GM21381 (cell line): ENCODE measurements at regions not wholly inside any gene's neighbourhood (a gene's known extent, or its start where the extent isn't known, plus 50 kb on each side); places are given as distances from the start of the nearest gene placed in this dataset.
A peak's percentile ranks its signal among the peaks of the same experiment; 100 is the strongest.
"Not testable (repeated sequence)": the region's sequence is repeated elsewhere in the genome, so short reads cannot be mapped to it uniquely, and the experiment has no call there.

Experiments used
- ATAC-seq: cut with Tn5 transposase; IDR thresholded peaks from one replicate; pipeline ENCODE4 v1.9.1; 2021; ENCODE audit warnings: mild to moderate bottlenecking, moderate library complexity; ENCODE audit not compliant: unreplicated experiment

DNA sequence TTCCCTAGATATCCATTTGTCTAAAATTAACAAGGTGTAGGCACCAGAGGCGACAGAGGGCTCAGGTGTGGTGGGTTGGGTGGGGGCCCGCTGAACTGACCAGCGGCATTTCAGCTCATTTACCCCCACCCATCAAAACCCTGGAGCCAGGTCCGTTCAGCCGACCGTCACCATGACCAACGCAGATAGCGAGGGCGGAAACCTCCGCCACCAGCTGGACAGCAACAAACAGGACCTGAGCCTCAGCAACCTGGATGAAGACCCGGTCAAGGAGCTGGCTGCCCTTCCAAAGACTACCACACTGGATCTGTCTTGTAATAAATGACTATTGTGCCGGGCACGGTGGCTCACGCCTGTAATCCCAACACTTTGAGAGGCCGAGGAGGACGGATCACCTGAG is 120.8 kb upstream of the LGSN start:
- no peak for ATAC-seq

DNA sequence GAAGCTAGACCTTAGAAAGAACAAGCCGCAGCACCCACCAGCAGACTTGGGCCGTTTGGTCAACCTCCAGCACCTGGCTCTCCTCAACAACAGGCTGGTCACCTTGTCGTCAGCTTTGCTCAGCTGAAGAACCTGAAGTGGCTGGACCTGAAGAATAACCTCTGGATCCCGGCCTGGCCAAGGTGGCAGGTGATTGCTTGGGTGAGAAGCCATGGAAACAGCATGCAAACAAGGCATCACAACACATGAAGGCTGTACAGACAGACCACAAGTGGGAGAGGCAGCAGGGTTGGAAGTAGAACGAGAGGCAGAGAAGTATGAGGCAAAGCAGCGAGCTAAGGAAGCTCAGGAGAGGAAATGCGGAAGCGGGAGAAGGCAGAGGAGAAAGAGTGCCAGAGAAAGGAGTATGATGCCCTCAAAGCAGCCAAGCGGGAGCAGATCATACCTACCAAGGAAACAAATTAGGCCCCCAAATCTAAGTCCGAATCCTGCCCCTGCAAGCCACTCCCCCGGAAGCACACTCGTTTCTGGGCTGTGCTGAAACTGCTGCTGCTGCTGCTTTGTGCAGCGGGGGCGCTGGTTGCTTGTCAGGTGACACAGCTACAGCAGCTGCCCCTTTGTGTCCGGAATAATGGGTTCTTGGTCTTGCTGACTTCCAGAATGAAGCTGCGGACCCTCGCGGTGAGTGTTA is 121.6 kb upstream of the LGSN start:
- no peak for ATAC-seq

DNA sequence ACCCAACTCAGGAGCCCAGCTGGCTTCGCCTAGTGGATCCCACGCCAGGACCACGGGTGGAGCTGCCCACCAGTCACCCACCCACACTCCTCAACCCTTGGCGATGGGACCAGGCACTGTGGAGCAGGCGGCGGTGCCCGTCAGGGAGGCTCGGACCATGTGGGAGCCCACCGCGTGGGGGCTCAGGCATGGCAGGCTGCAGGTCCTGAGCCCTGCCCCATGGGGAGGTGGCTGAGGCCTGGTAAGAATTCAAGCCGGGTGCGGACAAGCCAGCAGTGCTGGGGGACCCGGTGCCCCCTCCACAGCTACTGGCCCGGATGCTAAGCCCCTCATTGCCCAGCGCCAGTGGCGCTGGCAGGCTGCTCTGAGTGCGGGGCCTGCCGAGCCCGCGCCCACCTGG is 123.1 kb upstream of the LGSN start:
- ATAC-seq = no peak

DNA sequence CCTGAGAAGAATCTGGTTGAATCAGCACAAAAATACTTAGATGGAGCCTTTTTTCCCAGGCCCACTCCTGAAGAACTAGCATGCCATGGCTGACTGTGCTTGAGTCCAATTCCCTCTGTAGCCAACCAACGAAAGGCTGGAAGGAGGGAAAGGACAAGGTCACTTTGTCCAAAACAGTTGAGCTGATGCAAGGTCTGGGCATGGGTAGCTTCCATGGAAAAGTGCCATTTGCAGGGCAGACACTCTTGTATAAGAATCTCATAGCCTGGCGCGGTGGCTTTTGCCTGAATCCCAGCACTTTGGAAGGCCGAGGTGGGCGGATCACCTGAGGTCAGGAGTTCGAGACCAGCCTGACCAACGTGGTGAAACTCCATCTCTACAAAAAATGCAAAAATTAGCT is 125.0 kb upstream of the LGSN start:
- no peak for ATAC-seq

DNA sequence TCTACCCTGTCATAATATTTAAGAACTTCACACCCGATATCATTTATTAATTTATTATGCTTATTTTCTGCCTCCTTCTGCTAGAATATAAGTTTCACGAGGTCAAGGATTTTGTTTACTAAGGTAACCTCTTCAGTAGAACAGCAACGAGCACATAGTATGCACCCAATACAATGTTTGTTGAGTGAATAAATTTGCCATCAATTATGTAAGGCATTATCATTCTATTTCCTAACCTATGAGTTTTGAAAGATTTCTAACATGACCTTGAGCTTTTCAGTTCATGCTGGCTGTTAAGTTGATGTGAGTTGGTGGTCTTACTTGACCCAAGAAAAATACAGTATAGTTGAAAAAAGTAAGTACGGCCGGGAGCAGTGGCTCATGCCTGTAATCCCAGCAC is 125.9 kb upstream of the LOC128125822 start:
- ATAC-seq = no peak

DNA sequence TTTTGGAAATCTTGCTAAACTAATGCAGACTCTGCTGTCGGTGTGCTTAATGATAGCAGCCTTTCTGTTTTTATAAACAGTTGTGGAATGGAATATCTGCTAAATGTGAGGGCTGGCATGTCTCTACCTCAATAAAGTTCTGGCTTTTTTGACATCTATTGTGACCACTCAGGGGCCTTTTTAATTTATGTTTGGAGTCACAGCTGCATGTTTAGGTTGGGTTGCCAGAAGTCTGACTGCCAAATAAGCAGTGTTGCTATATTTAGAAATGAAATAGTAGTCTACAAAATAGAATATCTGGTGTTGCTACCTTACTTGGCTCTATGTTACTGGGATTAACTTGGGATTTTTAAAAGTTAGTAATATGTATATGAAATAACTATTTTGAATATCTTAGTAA is 125.1 kb upstream of the LOC128125822 start:
- no peak for ATAC-seq

DNA sequence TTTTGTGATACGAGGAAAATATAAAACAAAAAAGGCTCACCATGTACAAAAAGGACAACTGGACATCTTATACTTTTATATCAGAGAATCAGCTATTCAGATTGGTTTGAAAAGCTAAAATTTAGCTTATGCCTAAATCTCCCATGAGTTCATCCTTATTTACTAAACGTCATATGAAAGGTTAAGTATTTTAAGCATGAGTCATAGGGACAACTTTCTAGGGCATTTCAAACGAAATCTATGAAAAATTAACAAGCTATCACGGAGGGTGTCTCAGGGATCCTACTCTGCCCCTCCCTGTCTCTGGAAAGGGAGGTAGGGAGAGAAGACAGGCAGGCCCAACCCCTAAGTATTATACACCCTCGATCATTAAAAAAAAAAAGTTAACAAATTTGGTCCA is 124.1 kb upstream of the LOC128125822 start:
- ATAC-seq = no peak

DNA sequence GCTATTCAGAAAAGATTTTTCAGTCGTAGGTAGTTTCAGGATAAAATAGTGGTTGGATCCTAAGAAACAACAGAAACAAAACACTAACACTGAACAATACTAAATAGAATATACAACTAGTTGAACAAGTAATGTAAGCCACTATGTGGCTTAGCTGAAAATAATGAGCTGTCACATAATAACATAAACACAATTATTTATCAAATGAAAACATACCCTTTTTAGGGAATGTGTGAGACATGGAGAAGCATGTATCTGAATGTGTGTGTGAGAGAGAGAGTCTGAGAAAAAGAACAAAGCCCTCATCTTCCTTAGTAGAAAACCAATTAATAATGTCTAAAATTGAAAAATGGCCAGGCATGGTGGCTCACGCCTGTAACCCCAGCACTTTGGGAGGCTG is 122.6 kb upstream of the LOC128125822 start:
- ATAC-seq = no peak

DNA sequence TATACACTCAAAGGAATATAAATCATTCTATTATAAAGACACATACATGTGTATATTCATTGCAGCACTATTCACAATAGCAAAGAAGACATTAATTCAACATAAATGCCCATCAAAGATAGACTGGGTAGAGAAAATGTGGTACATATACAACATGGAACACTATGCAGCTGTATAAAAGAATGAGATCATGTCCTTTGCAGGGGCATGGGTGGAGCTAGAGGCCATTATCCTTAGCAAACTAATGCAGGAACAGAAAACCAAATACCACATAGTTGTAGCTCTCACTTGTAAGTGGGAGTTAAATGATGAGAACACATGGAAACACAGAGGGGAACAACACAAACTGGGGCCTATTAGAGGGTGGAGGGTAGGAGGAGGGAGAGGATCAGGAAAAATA is 121.0 kb upstream of the LOC128125822 start:
- ATAC-seq = no peak

DNA sequence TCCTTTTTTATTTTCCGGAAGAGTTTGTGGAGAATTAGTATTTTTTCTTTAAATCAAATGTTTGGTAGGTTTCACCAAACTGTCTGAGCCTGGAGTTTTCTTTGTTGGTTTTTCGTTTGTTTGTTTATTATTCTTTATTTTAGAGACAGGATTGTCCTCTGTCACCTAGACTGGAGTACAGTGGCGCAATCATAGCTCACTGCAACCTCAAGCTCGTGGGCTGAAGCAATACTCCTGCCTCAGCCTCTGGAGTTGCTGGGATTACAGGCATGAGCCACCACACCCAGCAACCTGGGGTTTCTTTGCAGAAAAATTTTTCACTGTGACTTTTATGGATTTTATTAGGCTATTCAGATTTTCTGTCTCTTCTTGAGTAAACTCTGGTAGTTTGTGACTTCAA is 120.2 kb upstream of the LOC128125822 start:
- no peak for ATAC-seq

DNA sequence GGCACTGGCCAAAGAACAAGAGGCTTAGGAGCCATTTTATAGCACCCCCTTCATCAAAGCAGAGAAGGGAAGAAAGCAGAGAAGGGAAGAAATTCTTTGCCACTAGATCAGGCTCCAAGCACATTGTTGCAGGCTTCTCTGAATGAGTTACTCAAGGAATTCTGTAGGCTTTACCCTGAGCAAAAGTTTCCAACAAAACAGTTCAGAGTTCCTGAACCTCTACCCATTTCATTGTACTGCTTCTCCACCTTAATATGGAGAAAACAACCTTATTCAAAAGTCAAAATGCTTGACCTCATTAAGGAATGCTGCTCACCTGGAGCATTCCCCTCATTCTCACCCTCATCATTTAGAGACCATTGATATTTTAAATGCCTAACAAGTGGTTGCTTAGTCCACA is 115.5 kb upstream of the LOC128125822 start:
- no peak for ATAC-seq

DNA sequence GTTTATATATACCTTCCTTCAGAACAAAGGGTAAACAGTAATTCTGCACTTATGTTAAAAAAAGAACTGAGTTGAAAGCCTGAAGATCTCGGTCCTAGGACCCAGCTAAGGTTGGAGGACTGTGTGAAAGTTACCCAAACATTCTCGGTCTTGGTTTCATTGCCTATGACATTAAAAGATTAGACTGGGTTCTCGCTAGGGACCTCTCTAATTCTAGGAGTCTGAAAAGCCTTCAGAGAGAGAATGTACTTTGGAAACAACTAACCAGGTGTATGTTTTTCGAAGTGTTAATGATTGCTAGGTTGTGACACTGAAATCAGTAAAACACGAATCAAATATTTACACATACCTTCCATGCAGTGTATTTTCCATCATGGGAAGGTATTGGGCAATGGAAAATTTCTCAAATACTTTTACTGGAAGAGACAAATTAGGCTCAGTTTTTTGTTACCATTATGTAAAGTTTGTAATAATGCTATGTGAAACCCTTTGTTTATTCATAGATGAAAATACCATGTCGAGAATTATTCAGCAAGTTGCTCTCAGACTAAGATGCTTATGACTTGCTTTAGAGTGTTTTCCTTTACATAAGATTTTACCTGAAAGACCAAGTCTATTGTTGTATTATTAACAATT is 113.7 kb upstream of the LOC128125822 start:
- peak; percentile 79 for ATAC-seq

DNA sequence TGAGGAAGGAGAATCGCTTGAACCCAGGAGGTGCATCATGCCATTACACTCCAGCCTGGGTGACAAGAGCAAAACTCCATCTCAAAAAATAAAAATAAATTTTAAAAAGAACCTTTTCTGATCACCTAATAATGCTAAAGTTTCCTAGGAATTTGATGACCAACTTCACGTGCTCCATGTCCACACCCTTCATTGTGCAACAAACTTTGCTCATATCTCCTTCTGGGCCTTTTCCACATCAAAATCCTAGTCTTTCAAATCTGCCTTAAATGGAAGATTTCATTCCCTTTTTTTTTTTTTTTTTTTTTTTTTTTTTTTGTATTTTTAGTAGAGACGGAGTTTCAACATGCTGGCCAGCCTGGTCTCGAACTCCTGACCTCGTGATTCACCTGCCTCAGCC is 112.5 kb upstream of the LOC128125822 start:
- no peak for ATAC-seq

DNA sequence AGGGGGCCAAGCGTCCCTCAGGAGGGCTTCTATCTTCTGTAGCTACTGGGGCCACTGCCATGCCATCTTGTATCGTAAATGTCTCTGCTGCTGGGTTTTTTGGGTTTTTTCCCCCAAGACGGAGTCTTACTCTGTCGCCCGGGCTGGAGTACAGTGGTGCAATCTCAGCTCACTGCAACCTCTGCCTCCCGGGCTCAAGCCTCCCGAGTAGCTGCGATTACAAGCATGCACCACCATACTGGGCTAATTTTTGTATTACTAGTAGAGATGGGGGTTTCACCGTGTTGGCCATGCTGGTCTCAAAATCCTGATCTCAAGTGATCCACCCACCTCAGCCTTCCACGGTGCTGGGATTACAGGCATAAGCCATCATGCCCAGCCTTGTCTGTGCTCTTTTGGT is 111.3 kb upstream of the LOC128125822 start:
- ATAC-seq = no peak

DNA sequence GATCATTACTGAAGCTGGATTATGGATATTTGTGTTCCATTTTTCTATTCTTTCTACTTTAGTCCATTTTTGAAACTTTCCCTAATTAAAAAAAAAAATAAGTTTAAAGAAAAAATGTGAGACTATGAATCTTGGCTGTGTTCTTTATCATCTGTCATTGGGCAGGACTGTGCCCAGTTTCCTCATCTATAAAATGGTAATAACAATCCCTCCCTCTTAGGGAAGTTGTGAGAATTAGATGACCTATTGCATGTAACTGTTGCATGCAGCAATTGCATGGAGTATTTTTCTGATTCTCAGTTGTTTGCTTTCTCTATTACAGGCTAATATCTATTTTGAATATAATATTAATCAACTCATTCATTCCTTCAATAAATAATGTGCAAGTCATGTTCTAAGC is 108.2 kb upstream of the LOC128125822 start:
- no peak for ATAC-seq

DNA sequence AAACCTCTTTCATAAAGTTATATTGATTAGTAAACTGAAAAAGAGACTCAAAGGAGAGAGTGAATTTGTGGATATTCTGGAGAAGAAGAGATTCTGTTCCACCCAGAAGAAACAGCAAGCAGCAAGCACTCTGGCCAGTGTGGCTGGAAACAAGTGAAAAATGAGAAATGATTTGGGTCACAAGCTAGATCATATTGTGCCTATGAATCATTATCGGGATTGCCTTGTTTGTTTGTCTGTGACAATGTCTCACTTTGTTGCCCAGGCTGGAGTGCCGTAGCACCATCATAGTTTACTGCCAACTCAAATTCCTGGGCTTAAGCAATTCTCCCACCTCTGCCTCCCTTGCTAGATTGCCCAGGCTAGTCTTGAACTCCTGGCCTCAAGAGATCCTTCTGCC is 106.5 kb upstream of the LOC128125822 start:
- no peak for ATAC-seq

DNA sequence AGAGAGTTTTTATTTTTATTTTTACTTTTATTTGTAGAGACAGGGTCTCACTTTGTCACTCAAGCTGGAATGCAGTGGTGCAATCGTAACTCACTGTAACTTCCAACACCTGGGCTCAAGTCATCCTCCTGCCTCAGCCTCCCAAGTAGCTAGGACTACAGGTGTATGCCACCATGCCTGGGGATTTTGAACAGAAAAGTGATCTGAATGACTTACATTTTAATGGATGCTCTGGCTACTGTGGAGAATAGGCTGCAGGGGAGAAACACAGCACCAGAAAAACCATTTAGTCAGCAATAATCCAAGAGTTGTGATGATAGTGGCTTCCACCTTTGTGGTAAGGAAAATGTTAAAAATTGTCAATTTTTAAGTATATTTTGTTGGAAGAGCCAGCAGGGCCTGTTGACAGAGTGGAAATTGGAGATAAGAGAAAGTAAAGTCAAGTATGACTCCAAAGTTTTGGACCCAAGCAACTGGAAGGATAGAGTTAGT is 106.0 kb upstream of the LOC128125822 start:
- no peak for ATAC-seq

DNA sequence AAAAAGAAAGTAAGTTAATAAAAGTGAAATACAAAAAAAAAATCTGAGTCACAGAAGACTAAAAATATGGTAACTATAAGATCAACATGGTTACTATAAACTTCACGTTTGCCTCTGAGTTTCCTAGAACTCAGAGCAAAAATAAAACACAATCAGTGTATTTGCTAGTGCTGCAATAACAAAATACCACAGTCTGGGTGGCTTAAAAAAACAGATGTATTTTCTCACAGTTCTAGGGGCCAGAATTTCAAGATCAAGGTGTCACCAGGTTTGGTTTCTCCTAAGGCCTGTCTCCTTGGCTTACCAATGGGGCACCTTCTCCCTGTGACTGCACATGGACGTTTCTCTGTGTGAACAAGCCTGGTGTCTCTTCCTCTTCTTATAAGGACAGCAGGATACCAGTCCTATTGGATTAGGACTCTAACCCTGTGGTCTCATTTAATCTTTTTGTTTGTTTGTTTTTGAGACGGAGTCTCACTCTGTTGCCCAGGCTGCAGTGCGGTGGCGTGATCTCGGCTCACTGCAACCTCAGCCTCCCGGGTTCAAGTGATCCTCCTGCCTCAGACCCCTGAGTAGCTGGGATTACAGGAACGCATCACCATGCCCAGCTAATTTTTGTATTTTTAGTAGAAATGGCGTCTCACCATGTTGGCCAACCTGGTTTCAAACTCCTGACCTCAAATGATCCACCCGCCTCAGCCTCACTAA is 104.9 kb upstream of the LOC128125822 start:
- no peak for ATAC-seq

DNA sequence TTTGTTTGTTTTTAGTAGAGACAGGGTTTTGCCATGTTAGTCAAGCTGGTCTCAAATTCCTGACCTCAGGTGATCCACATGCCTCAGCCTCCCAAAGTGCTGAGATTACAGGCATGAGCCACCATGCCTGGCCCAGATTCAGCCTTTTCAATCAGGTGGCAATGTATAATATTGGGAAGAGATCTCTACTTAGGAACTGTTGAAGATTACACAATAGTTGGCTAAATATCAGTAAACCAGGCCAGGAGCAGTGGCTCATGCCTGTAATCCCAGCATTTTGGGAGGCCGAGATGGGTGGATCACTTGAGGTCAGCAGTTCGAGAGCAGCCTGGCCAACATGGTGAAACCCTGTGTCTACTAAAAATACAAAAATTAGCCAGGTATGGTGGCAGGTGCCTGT is 101.1 kb upstream of the LOC128125822 start:
- not testable (repeated sequence) for ATAC-seq

DNA sequence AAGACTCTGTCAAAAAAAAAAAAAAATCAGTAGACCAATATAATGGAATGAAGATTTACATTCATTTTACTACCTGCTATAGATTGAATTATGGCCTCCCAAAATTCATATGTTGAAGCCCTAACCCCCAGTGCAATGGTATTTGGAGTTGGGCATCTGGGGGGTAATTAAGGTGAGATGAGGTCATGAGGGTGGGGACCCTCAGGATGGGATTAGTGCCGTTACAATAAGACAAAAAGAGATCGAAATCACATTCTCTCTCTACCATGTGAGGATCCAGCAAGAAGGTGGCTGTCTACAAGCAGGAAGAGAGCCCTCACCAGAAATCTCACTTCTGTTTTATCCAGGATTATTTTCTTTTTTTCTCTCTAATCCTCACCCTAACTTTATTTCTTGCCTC is 100.6 kb upstream of the LOC128125822 start:
- ATAC-seq = no peak

DNA sequence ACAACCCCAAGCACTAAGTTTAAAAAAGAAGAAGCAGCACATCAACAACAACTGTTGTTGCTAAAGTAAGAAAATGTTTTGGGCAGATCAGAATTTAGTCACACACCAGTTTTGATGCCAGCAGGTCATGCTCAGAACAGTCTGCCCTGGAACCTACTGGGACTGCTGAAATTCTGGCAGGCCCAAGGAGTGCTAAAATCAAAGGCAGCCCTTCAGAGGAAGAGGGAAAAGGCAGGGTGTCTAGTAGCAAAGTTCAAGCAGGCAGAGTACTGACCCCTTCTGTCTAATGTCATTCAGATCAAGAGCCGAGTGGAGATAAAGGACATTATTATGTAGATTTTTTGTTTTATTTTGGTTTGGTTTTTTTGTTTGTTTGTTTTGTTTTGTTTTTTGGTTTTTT is 96.6 kb upstream of the LOC128125822 start:
- ATAC-seq = no peak

DNA sequence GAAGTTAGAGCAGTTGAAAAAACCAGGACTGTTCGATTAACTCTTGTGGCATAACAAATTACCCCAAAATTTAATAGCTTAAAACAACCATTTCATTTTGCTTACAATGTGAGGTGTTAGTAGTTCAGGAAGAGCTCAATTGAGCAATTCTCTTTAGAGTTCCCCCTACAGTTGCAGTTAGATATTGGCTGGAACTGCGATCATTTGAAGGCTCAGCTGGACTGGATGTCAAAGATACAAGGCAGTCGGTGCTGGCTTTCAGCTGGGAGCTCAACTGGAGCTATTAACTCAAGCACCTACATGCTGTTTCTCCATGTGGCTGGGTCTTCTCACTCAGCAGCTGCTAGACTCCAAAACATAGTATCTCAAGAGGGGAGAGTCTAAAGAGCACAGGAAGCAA is 96.0 kb upstream of the LOC128125822 start:
- no peak for ATAC-seq
